ENCODE measurements at regions not wholly inside any gene's neighbourhood (a gene's known extent, or its start where the extent isn't known, plus 50 kb on each side); places are given as distances from the start of the nearest gene placed in this dataset.
A peak's percentile ranks its signal among the peaks of the same experiment; 100 is the strongest.

- no peaks in the 10 kb centered on the region for H3K36me3 ChIP-seq (ENCODE audit: control insufficient read depth, insufficient read depth, low read length)
- 78% methylated on average over 2 of the region's 6 CpGs for WGBS (ENCODE audit: insufficient coverage)
- H3K4me1 ChIP-seq (ENCODE audit: control insufficient read depth, insufficient read depth, low read length): no peaks in the 10 kb centered on the region
- no peak overlapping the region for H3K27ac ChIP-seq (ENCODE audit: low read length)
- H3K4me3 ChIP-seq (ENCODE audit: low read length): no peak overlapping the region
- H3K27me3 ChIP-seq (ENCODE audit: control insufficient read depth, insufficient read depth, low read length): no peaks in the 10 kb centered on the region
- no peak for DNase-seq
- no peaks in the 10 kb centered on the region for H3K9me3 ChIP-seq (replicated peaks; ENCODE audit: control insufficient read depth, low read depth, low read length)
Measured at GRCh38 chrX:129123795-129124194, 399.5 kb downstream of the SMARCA1 start.

DNA sequence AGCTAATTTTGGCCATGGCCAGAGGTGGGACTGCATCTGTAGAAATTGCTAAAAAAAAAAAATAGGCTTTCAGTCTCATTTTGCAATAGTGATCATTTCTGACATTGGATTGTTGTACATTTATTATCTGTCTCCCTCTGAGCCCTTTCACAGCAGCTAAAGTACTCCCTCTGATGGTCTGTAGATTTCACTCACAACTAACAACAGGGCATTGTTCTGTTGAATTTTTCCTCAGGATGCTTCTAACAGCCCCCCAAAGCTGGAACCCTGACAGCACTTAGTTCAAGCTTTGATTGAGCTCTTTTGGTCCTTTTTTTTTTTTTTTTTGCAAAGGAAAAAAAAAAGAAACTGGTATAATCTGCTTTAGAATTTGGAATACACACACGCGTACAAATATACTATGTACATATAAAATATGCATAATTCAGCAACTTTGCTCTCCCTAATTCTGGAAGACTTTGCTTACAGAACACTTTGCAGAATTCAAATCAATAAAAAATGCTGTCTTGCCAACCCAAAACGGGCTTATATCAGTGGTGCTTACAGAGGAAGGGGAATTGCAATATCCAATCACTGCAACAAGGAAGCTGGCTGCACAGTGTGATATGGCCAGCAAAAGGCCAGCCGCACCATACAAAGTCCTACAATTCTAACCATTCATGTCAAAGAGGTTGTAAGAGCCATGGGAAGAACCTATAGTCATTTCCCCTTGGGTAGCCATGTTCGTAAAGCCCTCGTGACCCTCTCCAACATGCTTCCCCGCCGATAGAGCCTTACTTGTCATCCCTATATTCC lies 406.4 kb downstream of the SMARCA1 start:
- no peaks in the 10 kb centered on the region for H3K4me1 ChIP-seq (ENCODE audit: control insufficient read depth, insufficient read depth, low read length)
- H3K9me3 ChIP-seq (replicated peaks; ENCODE audit: control insufficient read depth, low read depth, low read length): no peaks in the 10 kb centered on the region
- H3K27ac ChIP-seq (ENCODE audit: low read length): no peak overlapping the region
- 60% methylated on average over 4 of the region's 8 CpGs for WGBS (ENCODE audit: insufficient coverage)
- H3K27me3 ChIP-seq (ENCODE audit: control insufficient read depth, insufficient read depth, low read length): peaks cover 2% of the 10 kb centered on the region
- DNase-seq: peak; percentile 21
- no peaks in the 10 kb centered on the region for H3K36me3 ChIP-seq (ENCODE audit: control insufficient read depth, insufficient read depth, low read length)
- no peak overlapping the region for H3K4me3 ChIP-seq (ENCODE audit: low read length)

- H3K27me3 ChIP-seq (ENCODE audit: control insufficient read depth, insufficient read depth, low read length): peaks cover 5% of the 10 kb centered on the region
- no CpG with 5 or more reads among the region's 1 CpG for WGBS (ENCODE audit: insufficient coverage)
Measured at GRCh38 chrX:129115935-129116334, 407.4 kb downstream of the SMARCA1 start.

DNA sequence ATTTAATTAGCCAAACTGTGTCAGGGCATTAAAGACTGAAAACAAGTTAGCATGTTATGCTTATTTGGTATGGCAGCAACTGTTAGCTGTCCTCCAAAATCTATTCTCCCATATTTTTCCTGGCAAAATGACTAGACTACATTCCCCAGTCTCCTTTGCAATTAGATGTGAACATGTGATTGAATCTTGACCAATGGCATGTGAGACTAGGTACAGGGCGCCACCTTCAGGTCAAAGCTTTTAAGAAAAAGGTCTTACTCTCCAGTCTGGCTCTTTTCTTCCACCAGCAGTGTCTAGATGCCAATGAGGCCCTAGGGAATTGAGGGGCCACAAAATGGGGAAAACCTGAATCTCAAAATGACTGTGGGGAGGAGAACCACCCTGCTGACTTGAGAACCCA lies 408.2 kb downstream of the SMARCA1 start:
- Histone ChIP-seq H3K27me3 (ENCODE audit: control insufficient read depth, insufficient read depth, low read length) (peaks cover 5% of the 10 kb centered on the region), H3K4me1 (ENCODE audit: control insufficient read depth, insufficient read depth, low read length) (no peaks in the 10 kb centered on the region), H3K36me3 (ENCODE audit: control insufficient read depth, insufficient read depth, low read length) (no peaks in the 10 kb centered on the region), H3K9me3 (replicated peaks; ENCODE audit: control insufficient read depth, low read depth, low read length) (no peaks in the 10 kb centered on the region), H3K27ac (ENCODE audit: low read length) (no peak overlapping the region), H3K4me3 (ENCODE audit: low read length) (no peak overlapping the region)
- WGBS (ENCODE audit: insufficient coverage): no CpG with 5 or more reads among the region's 1 CpG
- DNase-seq: peak; percentile 17

More at GRCh38 chrX:129115935-129116334, 407.4 kb downstream of the SMARCA1 start:
- no peak for DNase-seq
- Histone ChIP-seq H3K4me1 (ENCODE audit: control insufficient read depth, insufficient read depth, low read length) (no peaks in the 10 kb centered on the region), H3K9me3 (replicated peaks; ENCODE audit: control insufficient read depth, low read depth, low read length) (no peaks in the 10 kb centered on the region), H3K27ac (ENCODE audit: low read length) (no peak overlapping the region), H3K36me3 (ENCODE audit: control insufficient read depth, insufficient read depth, low read length) (no peaks in the 10 kb centered on the region), H3K4me3 (ENCODE audit: low read length) (no peak overlapping the region)

- Histone ChIP-seq H3K27me3 (ENCODE audit: control insufficient read depth, insufficient read depth, low read length) (peaks cover 5% of the 10 kb centered on the region), H3K9me3 (replicated peaks; ENCODE audit: control insufficient read depth, low read depth, low read length) (no peaks in the 10 kb centered on the region), H3K27ac (ENCODE audit: low read length) (no peak overlapping the region), H3K4me1 (ENCODE audit: control insufficient read depth, insufficient read depth, low read length) (no peaks in the 10 kb centered on the region), H3K4me3 (ENCODE audit: low read length) (no peak overlapping the region), H3K36me3 (ENCODE audit: control insufficient read depth, insufficient read depth, low read length) (no peaks in the 10 kb centered on the region)
- no peak for DNase-seq
- 70% methylated on average over 6 of the region's 15 CpGs for WGBS (ENCODE audit: insufficient coverage)
Measured at GRCh38 chrX:129111081-129111798, 412.1 kb downstream of the SMARCA1 start.

DNA sequence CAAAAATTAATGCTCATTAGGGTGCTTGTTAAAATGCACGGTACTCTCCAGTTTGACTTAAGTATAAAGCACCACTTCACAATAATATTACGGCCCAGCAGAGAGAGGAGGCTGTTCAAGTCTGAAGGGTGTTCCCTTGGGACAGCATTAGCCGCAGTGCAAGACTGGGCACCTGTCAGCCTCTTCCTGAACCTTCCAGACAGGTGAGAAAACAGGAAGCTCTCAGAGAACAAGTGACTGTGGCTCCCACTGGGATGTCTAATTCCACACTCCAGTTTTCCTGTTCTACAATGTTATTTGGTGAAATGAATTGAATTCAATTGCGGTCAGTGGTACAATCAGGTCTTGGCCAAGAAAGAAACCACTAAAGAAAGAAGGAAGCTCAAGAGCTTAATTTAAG lies 414.4 kb downstream of the SMARCA1 start:
- no peaks in the 10 kb centered on the region for H3K9me3 ChIP-seq (replicated peaks; ENCODE audit: control insufficient read depth, low read depth, low read length)
- no peaks in the 10 kb centered on the region for H3K36me3 ChIP-seq (ENCODE audit: control insufficient read depth, insufficient read depth, low read length)
- no peak overlapping the region for H3K4me3 ChIP-seq (ENCODE audit: low read length)
- no peaks in the 10 kb centered on the region for H3K4me1 ChIP-seq (ENCODE audit: control insufficient read depth, insufficient read depth, low read length)
- no peak overlapping the region for H3K27ac ChIP-seq (ENCODE audit: low read length)
- peak; percentile 16 for DNase-seq
- peaks cover 5% of the 10 kb centered on the region for H3K27me3 ChIP-seq (ENCODE audit: control insufficient read depth, insufficient read depth, low read length)
- WGBS (ENCODE audit: insufficient coverage): no CpG with 5 or more reads among the region's 4 CpGs

GRCh38 chrX:129099207-129099606 lies 424.1 kb downstream of the SMARCA1 start:
- no peak for DNase-seq
- no CpG with 5 or more reads among the region's 3 CpGs for WGBS (ENCODE audit: insufficient coverage)
- Histone ChIP-seq H3K36me3 (ENCODE audit: control insufficient read depth, insufficient read depth, low read length) (no peaks in the 10 kb centered on the region), H3K4me1 (ENCODE audit: control insufficient read depth, insufficient read depth, low read length) (no peaks in the 10 kb centered on the region), H3K27ac (ENCODE audit: low read length) (no peak overlapping the region), H3K27me3 (ENCODE audit: control insufficient read depth, insufficient read depth, low read length) (peaks cover 2% of the 10 kb centered on the region), H3K9me3 (replicated peaks; ENCODE audit: control insufficient read depth, low read depth, low read length) (no peaks in the 10 kb centered on the region), H3K4me3 (ENCODE audit: low read length) (no peak overlapping the region)

- H3K36me3 ChIP-seq (ENCODE audit: control insufficient read depth, insufficient read depth, low read length): no peaks in the 10 kb centered on the region
- H3K27me3 ChIP-seq (ENCODE audit: control insufficient read depth, insufficient read depth, low read length): peaks cover 2% of the 10 kb centered on the region
- H3K4me1 ChIP-seq (ENCODE audit: control insufficient read depth, insufficient read depth, low read length): no peaks in the 10 kb centered on the region
- DNase-seq: no peak
- H3K4me3 ChIP-seq (ENCODE audit: low read length): no peak overlapping the region
- no peaks in the 10 kb centered on the region for H3K9me3 ChIP-seq (replicated peaks; ENCODE audit: control insufficient read depth, low read depth, low read length)
- H3K27ac ChIP-seq (ENCODE audit: low read length): no peak overlapping the region
Measured at GRCh38 chrX:129097668-129098067, 425.6 kb downstream of the SMARCA1 start.

DNA sequence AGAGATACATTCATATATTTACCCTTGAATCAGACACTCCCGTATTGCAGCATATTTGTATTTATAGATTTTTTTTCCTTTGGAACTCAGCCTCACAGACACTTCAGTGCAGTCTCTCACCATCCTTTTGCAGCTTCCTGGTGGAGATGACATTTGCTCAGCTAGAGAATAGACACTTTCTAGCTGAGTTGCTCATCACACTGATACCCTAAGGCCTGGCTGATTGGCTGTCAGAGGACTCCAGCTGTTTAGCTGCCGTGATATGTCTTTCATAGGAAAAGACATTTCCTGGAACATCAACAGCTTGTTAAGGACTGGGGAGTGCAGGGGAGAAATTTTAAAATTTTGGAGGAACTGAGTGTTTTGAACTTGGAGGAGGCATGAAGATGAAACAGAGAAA lies 429.6 kb downstream of the SMARCA1 start:
- no peak overlapping the region for H3K27ac ChIP-seq (ENCODE audit: low read length)
- 67% methylated on average over 1 of the region's 2 CpGs for WGBS (ENCODE audit: insufficient coverage)
- DNase-seq: no peak
- H3K27me3 ChIP-seq (ENCODE audit: control insufficient read depth, insufficient read depth, low read length): peaks cover 3% of the 10 kb centered on the region
- H3K36me3 ChIP-seq (ENCODE audit: control insufficient read depth, insufficient read depth, low read length): no peaks in the 10 kb centered on the region
- H3K9me3 ChIP-seq (replicated peaks; ENCODE audit: control insufficient read depth, low read depth, low read length): no peaks in the 10 kb centered on the region
- H3K4me3 ChIP-seq (ENCODE audit: low read length): no peak overlapping the region
- no peaks in the 10 kb centered on the region for H3K4me1 ChIP-seq (ENCODE audit: control insufficient read depth, insufficient read depth, low read length)

DNA sequence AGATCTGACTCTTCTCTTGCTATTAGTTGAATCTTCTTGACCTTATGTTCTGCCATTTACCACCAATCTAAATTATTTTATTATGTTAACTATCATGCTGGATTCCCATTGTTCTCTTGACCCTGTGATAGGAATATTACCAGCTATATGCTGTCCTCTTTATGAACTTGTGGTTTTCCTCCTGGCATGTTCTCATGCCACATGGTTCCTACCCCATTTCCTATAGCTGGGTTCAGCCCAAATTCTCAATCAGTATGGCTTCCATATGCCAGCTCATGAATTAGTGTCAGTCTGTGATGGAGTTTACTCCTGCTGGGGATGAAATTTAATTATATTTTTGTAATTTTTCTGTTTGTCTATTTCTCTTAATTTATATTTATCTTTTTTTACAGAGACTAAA lies 430.5 kb downstream of the SMARCA1 start:
- no peak overlapping the region for H3K27ac ChIP-seq (ENCODE audit: low read length)
- peaks cover 3% of the 10 kb centered on the region for H3K27me3 ChIP-seq (ENCODE audit: control insufficient read depth, insufficient read depth, low read length)
- DNase-seq: no peak
- H3K36me3 ChIP-seq (ENCODE audit: control insufficient read depth, insufficient read depth, low read length): no peaks in the 10 kb centered on the region
- no peaks in the 10 kb centered on the region for H3K4me1 ChIP-seq (ENCODE audit: control insufficient read depth, insufficient read depth, low read length)
- no peak overlapping the region for H3K4me3 ChIP-seq (ENCODE audit: low read length)
- H3K9me3 ChIP-seq (replicated peaks; ENCODE audit: control insufficient read depth, low read depth, low read length): no peaks in the 10 kb centered on the region
